ENCODE measurements at regions not wholly inside any gene's neighbourhood (a gene's known extent, or its start where the extent isn't known, plus 50 kb on each side); places are given as distances from the start of the nearest gene placed in this dataset.

GRCh38 chrY:12984637-12985344 lies 80.1 kb downstream of the DDX3Y start:
- TF ChIP-seq CTCF (IDR thresholded peaks at IDR 0.05) (no peak), POLR2A (IDR thresholded peaks at IDR 0.05) (no peak)
